Effector CD8-positive, alpha-beta T cell (primary cell): ENCODE measurements at regions not wholly inside any gene's neighbourhood (a gene's known extent, or its start where the extent isn't known, plus 50 kb on each side); places are given as distances from the start of the nearest gene placed in this dataset.

Source experiments
- DNase-seq: peaks from one replicate; lab custom pipeline; 2025; lab: John Stamatoyannopoulos, UW

DNA sequence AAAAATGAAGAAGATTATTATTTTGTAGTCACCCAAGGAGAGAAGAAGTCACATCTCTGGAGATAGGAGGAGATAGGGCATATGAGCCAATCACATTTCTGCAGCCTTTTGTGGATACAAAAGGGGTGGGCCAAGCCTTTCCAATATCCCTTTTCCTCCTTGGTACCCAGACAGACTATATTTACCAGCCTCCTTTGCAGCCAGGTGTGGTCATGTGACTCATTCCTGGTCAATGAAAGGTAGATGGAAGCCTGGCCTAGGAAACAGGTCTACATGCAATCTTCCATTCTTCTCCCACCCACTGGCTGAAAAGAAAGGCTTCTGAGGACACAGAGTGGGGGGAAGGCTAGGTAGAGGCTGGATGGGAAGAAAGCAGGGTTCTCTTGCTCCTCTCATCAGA lies 58.1 kb upstream of the ERG start:
- no peak for DNase-seq

DNA sequence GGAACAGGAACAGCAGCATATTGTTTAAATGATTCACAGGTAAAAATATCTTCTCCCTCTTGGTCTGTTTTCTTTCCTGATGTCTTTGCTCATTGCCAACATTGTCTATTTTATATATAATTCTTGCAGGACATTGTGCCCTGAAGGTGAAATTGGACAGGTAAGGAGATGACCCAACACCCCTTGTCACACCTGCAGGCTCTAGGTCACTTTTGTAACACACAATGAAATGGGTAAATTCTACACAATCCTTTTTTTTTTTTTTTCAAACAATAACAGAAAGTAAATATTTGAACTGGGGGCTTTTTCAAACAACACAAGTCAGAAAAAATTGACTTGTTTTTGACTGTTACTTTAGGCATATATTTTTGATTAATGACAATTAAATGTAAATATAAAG lies 62.9 kb upstream of the ERG start:
- DNase-seq = no peak

DNA sequence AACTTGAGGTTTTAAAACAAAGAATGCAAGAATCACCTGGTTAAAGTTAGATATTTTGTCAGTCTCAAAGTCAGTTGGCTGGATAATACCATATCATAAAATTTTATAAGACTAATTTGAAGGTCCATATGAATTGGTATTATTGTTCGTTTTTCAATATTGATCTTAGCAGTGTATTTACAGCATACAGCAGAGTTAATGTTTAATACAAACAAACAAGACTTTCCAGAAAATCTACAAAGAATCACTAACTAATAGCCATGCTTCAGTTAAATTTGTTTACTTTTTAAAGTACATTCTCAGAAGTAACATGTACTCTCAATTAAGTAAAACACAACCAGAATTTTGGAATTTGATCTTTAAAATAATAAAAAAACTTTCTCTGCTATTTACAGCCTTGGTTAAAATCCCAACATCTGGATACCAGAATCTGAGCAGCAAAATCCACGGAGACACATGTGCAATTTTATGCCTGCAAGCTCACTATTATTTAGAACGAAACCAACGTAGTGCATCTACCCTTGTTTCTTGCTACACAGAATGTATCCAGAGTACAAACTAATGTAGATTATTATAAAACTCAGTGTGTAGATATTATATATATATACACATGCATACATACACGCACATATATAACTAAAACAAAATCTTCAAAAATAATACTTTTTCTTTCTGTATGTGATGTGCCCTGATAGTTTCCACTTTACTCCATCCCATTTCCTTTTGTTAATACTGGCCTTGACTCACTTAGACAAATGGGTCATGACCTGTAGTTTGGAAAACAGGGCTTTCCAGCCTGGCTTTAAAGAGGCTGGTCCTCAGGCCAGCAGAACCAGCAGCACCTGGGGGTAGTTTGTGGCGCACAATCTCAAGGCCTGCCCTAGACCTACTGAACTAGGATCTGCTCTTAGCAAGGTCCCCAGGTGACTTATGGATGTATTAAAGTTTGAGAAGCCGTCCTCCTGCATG lies 63.6 kb upstream of the ERG start:
- DNase-seq = no peak

DNA sequence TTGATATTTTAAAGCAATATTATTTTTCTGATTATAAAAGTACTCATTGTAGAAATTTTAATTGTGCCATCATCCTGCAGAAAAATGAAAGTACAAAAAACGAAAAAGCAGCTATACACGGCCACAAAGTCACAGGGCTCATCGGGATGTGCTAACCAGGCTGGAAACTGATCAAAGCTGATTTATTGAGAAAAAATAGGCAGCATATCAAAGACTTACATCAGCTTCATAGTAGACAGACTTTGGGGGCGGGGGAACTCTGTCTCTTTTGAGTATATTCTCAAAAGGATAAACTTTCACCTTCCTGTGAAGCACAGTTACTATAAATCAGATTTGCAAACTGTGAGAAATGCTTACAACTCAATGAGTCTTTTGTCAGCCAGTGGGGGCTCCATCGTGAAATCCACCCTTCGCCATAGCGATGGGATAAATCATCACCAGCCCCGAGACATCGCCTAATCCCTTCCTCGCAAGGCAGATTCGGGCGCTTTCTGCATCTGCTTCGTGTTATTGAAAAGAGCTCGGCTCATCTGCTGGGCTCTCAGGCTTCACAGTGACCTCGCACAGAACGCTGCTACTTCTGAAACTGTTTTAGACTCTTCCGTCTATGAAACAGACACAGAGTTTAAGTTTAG lies 69.2 kb upstream of the ERG start:
- DNase-seq = no peak

DNA sequence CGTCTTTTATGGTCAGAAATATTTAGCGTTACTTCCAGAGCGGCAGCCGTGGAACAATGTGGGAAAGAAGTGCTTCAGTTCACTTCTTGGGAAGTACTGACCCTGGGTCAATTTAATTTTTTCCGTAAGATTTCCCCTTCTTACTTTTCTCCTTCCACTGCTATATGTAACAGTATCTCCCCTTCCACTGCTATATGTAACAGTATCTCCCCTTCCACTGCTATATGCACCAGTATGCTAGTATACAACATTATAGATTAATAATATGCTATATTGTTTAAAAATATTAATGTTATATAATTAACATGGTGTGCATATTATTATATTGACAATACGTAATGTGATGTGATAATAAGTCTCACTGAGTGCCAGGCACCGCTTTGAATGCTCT lies 69.7 kb upstream of the ERG start:
- no peak for DNase-seq

DNA sequence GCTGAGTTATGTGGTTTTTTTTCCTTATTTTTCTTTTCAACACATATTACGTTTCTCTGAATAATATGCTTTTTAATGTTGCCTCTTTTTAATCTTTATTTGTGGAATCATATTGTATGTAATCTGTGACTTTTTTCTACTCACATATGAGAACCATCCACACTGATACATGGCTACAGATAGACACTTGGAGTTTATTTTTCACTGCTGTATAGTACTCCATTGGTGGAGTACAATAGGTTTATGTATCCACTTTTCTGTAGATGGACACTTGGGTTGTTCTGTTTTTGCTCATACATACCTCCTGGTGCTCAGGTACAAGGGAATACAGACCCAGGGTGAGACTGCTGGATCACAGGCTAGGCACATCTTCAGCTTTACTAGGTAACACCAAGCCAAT lies 71.5 kb upstream of the ERG start:
- no peak for DNase-seq

DNA sequence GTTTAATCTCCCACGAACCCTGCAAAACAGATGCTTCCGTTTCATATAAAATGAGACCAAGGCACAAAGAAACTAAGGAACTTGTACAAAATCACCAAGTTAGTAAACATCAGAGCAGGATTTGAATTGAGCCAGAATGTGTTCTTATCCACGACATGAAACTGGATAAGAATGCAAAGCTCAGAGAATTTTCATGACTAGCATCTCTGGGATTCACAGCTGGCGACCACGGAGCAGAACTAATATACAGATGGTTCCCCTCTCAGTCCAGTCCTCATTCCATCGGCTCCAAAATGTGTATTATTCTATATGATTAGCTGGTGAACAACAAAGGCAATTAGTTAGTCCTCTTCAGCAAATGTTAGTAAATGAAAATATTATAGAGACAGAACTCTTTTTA lies 72.3 kb upstream of the ERG start:
- no peak for DNase-seq

DNA sequence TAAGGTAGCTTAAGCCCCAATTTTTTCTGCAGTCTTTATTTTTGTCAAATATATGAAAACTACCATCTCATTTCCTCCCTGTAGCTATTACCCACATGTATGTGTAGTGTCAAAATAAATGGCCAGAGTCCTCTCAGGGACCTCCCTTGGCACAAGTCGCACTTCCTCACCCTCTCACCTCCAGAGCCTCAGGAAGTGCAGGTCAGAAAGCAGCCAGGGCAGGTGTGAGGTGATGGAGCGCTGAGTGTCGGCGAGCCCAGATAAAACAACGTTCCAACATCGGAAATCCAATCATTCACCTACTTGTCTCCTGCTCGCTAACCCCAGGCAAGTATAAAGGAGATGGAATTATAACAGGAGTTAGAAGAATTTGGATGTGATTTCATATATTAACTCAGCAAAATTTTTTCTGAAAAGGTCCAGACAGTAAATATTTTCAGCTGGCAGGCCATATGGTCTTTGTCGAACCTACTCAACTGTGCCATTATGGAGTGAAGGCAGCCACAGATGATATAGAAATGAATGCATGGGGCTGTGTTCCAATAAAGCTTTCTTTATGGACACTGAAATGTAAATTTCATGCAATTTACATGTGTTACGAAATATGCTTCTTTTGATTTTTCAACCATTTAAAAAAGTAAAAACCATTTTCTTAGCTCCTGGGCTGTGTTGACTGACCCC lies 76.8 kb upstream of the ERG start:
- no peak for DNase-seq

DNA sequence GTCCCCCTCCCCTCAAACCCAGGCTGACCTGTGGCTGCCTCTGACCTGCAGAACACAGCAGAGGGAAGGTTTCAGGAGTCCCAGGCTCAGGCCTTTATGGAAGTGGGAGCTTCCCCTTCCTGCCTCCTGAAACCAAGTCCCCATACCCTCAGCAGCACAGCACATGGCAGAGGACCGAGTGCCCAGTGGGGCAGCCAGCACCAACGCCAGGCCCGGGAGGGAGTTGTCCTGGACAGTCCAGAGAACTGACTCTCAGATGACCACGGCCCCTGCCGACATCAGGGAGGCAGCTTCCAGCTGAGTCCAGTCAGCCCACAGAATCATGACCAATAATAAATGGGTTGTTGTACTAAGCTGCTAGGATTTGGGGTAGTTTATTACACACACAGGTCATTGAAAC lies 79.6 kb upstream of the ERG start:
- no peak for DNase-seq

DNA sequence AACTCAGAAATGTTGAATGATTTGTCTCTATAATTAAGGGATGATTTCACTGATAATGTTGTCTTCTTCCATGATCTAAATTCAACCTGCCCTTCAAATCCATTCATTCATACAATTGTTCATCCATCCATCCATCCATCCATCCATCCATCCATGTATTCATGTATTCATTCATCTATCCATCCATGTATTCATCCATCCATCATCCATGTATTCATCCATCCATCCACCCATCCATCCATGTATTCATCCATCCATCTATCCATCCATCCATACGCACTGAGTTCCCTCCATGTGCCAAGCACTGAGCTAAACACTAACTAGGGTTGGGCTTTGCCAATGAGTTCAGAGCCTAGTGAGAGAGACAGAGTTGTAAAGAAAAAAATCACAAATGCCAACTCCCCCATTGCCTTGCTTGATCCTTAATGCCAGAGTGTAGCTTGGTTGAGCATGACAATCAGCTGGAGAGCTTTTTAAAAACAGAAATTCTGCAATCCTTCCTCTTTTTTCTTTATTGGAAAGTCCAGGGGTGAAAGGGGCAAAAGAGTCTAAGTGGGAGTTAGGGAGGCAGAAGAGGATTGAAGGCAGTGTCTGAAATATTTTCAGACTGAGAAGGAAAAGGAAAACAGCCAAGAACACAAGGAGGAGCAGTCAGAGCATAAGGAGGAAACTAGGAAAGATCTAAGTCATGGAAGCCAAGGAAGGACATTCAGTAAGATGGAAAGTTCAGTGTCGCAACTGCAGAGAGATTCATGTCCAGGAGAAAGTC lies 92.4 kb upstream of the ERG start:
- DNase-seq = no peak

DNA sequence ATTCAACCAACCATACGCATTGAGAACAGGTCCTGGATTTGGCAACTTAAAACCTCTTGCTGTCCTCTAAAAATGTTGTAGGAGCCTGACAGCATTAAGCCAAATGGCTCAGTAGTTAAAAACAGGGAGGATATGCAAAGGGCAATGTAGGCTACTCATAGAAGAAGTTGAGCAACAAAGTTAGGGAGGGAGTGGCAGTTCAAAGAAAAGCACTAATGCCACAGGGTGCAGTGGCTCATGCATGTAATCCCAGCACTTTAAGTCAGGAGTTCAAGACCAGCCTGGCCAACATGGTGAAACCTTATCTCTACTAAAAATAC lies 92.9 kb upstream of the ERG start:
- DNase-seq = no peak

DNA sequence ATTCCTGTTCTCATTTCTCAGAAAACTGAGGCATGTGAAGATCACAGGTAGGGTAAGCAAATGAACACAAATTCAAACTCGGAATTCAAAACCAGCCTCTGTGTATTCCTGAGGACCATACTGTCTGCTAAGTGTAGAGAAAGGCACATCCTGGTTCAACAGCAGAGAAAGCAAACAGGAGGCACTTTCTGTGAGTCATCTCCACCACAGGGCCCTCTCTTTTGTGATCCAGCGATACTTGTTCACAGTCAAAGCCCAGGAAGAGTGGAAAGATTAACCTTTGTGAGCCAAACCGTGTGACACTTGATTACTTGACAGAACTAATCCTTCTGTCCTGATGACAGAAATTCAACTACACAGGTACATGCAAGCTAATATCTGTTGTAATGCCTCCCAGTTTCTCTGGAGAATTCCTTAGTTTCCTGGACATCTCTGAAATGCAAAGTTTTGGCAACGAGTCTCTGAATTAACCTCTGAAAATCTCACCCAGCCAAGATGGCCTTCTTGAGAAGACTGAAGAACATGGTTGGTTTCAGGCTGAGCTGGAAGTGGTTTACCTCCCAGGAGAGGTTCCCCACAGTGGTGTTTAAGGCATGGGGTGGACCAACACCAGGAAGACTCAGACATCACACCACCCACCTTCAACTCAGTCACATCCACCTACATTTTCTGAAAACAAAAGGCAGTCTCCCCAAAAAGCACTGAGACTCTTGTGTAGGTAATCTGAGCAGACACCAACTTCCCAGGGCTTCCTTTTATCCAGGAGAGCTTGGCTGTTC lies 98.2 kb upstream of the ERG start:
- no peak for DNase-seq

DNA sequence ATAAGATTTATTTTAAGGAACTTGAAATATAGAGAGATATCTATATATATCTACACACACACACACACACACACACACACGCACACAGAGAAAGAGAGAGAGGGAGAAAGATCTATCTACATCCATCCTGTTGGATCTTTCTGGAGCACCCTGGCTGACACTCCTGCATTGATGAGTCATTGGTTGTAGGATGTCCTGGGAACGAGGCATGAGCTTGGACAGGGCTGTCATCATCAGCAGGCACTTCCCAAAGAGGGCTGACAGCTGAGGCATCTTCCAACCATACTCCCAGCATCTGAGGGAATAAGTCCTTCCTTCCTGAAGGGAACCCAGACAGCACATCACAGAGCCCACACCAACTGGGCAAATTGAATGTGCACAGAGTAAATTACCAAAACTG lies 99.1 kb upstream of the ERG start:
- DNase-seq = no peak

DNA sequence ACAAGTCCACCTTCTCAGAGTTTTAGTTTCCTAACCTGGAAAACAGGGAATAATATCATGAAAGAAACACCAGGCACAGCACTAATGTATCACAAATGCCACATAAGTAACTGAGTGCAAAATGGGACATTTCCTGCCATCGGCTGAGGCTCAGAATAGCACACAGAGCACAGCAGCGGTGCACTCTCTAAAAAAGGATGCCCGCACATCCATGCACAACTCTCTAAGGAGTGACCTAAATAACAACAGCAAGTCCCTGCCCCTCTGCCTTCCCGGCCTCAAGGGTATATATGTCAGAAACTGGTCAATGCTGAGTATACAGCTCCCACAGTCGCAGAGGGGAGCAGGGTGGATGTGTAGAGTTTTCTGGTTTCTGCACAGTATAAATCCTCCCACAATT lies 100.1 kb upstream of the ERG start:
- no peak for DNase-seq

DNA sequence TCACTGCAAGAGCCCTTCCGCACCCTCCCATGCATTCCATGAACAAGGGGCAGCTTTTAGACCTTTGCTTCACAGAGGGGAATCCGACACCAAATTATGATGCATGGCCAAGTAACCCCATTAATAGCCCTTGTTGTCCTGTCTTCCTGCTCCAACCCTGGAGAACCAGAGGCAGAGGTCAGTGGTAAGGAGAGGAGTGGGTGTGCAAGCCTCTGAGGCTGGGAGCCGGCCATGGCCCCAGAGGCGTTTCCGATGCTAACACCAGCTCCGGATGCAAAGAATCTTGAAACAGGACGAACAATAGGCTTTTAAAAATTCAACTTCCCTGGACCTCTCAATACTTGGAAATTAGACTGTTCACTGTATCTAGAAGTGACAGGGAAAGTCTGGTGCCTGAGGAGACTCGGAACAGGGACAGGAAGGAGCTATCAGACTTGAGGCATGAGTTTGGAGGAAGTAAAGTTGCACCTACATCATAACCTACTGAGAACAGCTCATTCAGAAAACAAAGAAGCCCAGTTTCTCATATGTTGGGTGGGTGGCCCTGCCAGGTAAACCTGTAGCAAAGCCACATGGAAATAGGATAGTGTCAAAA lies 101.2 kb upstream of the ERG start:
- no peak for DNase-seq

DNA sequence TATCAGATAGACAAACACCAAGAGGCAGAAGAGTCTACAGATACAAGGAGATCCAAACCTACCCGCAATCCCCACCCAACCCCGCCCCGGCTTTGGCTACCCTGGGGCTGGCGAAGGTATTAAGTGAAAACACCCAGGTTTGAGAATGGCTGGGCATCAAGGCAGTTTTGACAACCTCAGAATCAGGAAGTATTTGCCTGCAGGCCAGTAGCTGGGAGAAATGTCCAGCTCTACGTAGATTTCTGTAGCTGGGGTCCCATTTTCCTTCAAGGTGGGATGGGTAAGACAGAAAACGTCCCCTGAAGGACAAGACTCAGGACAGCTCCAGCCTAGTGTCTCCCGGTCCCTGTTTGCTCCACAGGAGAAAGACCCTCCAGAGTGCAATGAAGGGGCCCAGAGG lies 101.8 kb upstream of the ERG start:
- no peak for DNase-seq

DNA sequence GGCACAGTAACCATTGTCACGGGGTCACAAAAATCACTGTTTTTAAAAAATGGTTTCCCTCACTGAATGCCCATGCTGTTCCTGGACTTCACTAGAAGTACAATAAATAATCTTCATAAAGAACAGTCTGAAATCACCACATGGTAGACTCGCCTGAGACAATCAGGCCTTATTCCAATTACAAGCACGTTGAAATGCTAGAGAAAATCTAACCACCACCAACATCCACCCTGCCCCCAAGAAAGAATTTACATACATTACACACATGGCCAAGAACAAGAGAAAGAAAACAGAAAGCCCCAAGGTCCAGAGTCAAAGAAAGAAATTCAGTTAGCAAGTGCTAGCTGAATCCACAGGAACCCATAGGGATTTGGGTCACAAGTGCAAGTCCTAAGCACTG lies 107.0 kb upstream of the ERG start:
- DNase-seq = no peak

DNA sequence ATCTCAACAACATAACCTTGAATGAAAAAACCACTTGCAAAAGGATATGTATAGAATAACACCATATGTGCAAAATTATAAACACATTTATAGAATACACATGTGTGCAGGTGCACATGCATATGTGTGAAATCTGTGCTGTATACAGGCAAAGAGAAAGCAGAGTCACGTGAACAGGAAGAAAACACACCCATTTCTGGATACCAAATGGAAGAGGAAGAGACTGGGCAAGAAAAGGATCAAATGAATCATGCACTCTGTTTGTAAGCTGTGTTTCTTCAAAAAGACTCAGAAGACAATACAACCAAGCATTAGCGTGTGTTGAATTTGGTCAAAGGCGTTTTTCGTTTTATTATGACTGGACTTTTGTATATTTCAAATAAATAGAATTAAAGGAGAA lies 111.3 kb upstream of the ERG start:
- no peak for DNase-seq

DNA sequence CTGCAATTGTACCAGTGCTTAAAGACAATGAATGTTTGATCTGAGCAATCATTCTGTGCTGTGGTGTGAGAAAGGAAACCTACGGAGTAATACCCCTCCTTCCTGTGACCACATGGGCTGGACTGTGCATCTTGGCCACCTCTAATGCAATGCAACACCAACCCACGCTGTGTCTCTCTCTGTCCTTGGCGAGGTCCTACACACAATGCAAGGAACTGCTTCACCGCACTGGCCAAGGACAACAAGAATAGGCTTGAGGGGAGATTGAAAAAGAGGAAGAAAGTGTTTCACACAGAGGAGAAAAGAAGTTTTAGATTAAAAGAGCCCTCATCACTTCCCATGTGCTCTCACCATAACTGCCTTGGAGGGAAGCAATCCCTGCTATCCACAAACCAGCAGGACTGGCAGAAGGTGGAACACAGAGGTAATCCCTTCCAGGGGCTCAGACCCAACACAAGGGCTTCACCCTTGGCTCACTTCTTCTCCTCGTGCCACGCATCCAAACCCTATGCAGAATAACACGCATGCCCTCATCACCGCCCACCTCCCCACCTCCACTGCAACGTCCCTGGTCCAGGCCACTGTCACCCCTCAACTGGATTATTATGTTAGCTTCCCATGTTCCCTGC lies 112.5 kb upstream of the ERG start:
- DNase-seq = no peak

DNA sequence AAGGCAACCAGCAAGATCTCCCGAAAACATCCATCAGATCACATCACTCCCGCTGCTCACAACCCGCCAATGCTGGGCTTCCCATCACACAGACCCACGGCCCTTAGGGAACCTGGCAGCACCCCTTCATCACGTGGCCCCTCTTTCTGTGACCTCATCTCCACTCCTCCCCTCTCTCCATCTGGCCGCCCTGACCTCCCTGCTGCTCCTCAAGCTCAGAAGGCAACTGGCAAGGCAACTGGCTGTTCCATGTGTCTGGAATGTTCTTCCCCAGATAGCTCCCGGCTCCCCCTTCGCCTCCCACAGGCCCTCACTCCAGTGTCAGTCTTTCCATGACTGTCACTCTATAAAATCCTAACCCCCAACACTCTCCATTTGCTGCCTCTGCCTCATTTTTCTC lies 113.0 kb upstream of the ERG start:
- DNase-seq = no peak

DNA sequence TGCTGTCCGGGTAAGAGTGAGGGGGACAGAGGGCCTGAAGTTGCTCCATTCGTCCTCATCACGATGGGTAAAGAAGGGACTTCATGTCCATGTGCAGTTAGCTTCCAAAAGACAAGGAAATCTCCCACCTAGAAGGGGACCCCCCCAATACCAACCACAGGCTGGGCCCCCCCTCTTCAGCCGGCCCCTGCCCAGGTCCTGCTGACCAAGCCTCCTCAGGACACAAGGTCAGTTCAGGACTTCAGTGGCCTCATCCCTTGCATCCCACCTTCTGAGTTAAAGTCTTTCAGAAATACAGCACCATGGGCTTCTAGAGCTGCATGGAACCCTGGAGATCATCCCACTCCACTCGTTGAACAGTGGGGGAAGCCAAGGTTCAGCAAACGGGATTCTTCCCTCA lies 115.4 kb upstream of the ERG start:
- no peak for DNase-seq
